NAMALWA (cell line): ENCODE measurements at regions not wholly inside any gene's neighbourhood (a gene's known extent, or its start where the extent isn't known, plus 50 kb on each side); places are given as distances from the start of the nearest gene placed in this dataset.
A peak's percentile ranks its signal among the peaks of the same experiment; 100 is the strongest.

Experiments used
- DNase-seq: peaks from one replicate; pipeline ENCODE4 v3.0.0-alpha.2; 2015; ENCODE audit warnings: low spot score

DNA sequence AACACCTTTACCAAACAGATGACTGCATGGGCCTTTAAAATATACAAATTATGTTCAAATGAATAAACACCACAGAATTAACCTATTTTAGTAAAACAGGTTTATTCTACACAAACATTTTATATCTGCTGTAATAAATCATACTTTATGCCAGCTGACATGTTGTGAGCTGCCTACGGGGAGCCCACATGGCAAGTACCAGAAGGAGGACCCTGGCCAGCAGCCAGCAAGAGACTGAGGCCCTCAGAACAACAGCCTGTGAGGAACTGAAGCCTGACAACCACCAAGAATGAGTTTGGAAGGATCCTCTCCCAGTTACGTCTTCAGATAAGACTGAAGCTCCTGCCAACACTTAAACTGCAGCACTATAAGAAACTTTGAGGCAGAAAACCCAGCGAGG, 377.0 kb downstream of the PDGFC start:
- DNase-seq: no peak

- no peak for DNase-seq
Observed at GRCh38 chr4:156593464-156593863, 378.1 kb downstream of the PDGFC start.

DNA sequence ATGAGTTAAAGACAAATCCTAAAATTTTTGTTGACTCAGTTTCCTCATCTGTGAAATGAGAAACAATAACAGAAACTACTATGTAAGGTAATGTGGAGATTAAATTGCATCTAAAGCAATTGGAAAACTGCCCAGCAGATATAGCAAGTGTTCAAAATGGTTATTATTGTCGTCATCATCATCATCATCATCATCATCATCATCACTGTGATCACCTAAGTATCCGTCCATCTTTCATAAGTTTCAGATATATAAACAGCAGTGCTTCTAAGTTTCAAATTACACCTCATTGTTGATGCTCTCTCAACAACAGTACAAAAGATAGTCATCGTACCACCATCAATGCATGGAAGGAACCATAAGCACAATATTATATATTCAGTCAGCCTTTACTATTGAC, 379.9 kb downstream of the PDGFC start:
- no peak for DNase-seq

DNA sequence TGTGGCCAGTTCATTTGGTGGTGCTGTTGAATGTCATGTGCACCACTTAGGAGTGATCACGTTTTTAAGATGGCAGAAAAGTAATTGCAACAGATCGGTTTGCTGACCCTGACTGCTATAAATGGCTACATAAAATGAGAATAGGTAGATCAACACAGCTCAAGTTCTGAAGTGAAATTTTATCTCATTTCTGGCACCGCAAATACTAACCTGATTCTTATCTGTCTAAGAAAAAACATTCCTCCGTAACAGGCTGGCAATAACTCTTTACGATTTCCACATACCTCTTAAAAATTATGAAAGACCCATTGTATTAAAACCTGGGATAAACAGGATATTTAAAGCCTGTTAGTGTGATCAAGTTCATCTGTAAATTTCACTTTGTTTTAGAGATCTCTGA, 387.5 kb downstream of the PDGFC start:
- DNase-seq: no peak

DNA sequence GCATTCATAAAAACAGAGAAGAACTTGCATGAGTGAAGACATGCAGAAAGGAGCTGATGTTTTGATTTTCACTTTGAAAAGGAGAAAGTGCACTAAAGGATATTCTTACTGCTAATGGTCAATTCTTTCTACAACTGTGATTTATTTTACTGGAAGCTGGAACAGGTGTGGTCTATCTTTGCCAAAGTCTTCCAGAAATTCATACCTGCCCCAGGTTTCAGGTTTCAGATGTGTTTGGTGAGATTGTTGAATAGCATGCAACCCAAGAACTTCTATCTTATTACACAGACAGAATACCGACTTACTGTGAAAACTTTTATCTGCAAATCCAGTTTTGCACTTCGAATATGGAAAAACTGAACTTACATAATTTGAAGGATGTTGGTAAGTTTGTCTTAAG, 388.3 kb downstream of the PDGFC start:
- no peak for DNase-seq

- DNase-seq: no peak
Observed at GRCh38 chr4:156581282-156582063, 390.1 kb downstream of the PDGFC start.

- no peak for DNase-seq
Observed at GRCh38 chr4:156578713-156579112, 392.9 kb downstream of the PDGFC start.

- no peak for DNase-seq
Observed at GRCh38 chr4:156578005-156578404, 393.6 kb downstream of the PDGFC start.

- no peak for DNase-seq
Observed at GRCh38 chr4:156576946-156577345, 394.7 kb downstream of the PDGFC start.

- no peak for DNase-seq
Observed at GRCh38 chr4:156575430-156576073, 396.0 kb downstream of the PDGFC start.

GRCh38 chr4:156571146-156571545, 400.5 kb downstream of the PDGFC start:
- no peak for DNase-seq

DNA sequence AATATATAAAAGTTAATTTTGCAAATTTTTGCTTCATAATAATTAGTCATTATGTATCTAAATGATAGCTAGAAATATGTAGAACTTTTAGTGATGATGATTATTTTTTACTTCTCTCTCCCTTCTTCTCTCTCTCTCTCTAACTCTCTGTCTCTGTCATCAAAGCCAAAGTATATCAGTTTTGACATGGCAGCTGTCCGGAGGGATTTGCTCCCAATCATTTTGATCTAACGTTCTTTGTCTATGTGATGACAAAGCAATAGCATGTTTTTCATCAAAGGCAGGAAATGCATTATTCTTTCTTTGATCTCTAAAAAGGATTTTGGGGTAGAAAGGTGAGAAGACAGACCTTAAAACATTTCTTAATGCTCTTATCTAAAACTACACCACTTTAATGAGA, 402.1 kb downstream of the PDGFC start:
- no peak for DNase-seq

DNA sequence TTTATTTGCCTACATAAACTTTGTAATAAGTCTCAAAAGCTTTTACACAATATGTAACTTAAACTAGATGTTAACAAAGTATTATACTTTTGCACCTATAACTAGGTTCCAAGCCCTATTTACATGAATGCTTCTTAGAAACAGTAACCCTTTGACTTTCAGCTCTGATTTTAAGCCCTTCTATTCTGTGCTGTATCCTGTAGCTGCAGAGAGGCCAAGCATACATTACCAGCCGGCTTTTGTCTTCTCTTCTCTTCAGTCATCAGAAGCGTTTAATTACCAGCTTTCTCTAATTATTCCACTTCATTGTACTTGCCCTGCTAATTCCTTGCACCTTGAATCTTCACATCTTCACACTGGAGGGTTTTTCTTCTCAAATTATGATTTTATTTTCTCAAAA, 403.1 kb downstream of the PDGFC start:
- no peak for DNase-seq

DNA sequence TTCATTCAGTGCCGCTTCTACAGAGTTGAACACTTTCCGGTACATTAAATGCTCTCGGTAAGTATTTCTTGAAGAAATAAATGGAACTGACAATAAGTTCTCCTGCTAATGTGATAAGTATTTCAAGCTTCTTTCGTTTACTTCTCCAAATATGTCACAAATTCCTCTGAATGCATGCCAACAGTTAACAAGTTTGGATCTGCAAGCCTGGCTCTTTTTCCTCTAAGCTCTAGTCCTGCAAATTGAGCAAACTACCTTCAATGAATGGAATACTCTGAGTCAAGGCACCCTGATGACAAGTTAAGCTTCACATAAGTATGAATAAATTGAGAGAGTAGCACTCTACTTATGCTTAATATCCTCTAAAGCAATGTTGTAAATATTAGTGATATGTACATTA, 403.6 kb downstream of the PDGFC start:
- DNase-seq: no peak

GRCh38 chr4:156560701-156561100, 410.9 kb downstream of the PDGFC start:
- DNase-seq: no peak

DNA sequence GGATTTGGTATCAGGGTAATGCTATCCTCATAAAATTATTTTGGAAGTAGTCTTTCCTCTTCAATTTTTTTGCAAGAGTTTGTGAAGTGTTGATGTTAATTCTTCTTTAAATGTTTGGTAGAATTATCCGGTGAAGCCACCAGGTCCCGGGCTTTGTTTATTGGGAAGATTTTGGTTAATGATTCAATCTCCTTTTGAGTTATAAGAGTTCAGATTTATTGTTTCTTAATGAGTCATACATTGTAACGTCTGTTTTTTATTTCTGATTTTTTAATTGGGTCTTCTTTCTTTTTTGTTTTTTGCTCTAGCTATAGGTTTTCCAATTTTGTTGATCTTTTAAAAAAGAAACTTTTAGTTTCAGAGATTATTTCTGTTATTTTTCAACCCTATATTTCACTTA, 412.3 kb downstream of the PDGFC start:
- DNase-seq: no peak

DNA sequence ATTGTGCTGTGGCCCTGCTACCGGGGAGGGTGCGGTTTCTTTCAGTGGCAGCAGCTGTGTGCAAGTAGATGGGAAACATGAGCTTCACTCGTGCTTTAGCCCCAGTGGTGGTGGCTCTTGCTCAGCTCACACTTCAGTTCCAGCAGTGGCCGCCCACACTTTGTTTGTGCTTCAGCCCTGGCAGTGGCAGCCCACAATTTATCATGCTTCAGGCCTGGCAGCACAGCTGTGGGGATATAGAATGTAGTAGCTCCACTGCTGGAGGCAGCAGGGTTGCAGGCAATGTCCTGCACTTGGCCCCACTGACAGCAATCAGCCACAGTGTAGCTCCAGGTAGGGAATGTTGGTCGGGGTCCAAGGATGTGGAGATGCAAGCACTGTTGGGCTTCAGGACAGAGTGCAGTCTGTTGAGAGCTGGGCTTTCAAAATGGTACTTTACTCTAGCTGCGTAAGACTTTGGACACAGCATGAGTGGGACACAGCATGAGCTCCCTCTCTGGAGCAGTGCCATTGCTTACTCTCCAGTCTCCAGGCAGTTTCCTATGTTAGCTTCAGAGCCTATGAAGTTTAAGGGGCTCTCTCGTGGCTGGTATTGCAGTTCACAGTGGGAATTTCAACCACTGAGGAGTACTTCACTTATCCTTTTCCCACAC, 413.1 kb downstream of the PDGFC start:
- DNase-seq: no peak

DNA sequence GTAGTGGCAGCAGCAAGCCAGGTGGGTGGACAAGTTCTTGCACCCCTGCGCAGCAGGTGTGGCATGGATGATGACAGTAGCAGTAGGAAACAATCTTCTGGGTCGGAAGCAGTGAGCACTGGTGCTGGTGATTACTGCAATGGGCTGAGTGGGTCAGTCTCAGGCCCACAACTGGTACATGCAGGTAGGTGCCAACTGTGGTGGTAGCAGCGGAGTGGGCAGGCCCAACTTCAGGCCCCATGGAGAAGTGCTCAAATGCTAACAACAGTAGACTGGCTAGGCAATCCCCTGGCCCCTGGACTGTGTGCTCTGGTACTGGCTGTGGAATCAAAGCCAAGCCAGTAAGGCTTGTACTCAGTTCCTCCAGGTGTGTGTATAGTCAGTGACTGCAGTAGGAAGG, 413.7 kb downstream of the PDGFC start:
- no peak for DNase-seq

GRCh38 chr4:156556336-156556735, 415.3 kb downstream of the PDGFC start:
- no peak for DNase-seq

GRCh38 chr4:156553659-156554058, 417.9 kb downstream of the PDGFC start:
- DNase-seq: peak; percentile 9

GRCh38 chr4:156547891-156548290, 423.7 kb downstream of the PDGFC start:
- no peak for DNase-seq

DNA sequence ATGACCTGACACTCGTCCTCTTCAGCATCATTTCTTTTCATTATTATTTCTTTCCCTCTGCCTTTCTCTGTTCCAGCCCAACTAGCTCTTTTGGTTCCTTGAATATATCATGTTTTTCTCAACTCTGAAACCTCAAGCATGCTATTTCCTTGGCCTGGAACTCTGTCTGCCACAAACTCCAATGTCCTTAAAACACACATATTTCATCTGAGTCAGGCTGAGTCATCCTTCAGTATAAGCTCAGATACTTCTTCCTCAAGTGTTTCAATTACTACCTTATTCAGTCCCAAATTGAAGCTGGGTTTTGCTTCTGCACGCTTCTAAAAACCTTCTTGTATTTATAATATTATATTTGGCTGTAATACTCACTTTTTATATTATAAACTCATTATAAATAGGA, 424.2 kb downstream of the PDGFC start:
- no peak for DNase-seq

- DNase-seq: no peak
Observed at GRCh38 chr4:156545003-156545785, 426.4 kb downstream of the PDGFC start.
